ENCODE measurements at regions not wholly inside any gene's neighbourhood (a gene's known extent, or its start where the extent isn't known, plus 50 kb on each side); places are given as distances from the start of the nearest gene placed in this dataset.

DNA sequence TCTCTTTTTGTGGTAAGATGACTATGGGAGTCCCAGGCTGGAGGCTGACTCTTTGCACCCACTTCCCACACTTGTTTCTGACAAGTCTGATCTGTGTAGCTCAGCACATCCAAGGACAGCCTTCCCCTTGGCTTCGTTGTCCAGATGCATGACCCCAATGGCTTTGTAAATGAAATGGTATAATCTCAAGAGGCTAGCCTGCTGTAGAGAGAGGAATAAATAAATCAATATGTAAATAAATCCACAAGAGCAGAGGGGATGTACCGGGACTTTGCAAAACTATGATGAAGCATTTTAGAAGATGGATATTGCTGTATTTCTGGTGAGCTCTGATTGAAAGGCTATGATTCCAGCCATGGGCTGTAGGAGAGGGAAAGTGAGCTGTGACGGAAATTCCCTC, 79.9 kb upstream of the NEO1 start:
- ChIA-PET POLR2A (no interaction called here), CTCF (no interaction called here)
- Mint-ChIP-seq H3K27ac (ENCODE audit: unreplicated experiment) (no peak overlapping the region), H3K36me3 (ENCODE audit: insufficient read depth, unreplicated experiment) (no peaks in the 10 kb centered on the region), H3K4me1 (ENCODE audit: low read depth, unreplicated experiment) (peaks cover 6% of the 10 kb centered on the region), H3K27me3 (ENCODE audit: insufficient read depth, unreplicated experiment) (peaks cover 15% of the 10 kb centered on the region), H3K4me3 (ENCODE audit: unreplicated experiment) (no peak overlapping the region), H3K9me3 (ENCODE audit: unreplicated experiment) (no peaks in the 10 kb centered on the region)
- no peak for DNase-seq
- no TSS peak for BruUV-seq (replicated peaks)
- H3K27me3 ChIP-seq (replicated peaks; ENCODE audit: control insufficient read depth, insufficient read depth, low read length): no peaks in the 10 kb centered on the region; the same call in 1 of the 2 replicates
- no peaks in the 10 kb centered on the region for H3K36me3 ChIP-seq (ENCODE audit: control insufficient read depth, insufficient read depth, low read length)
- H3K4me1 ChIP-seq: no peaks in the 10 kb centered on the region
- intact Hi-C loops (cut with micrococcal nuclease; ENCODE audit: unreplicated experiment): no loop called here
- H3K4me3 ChIP-seq (ENCODE audit: low read depth, low read length): no peak overlapping the region
- H3K9me3 ChIP-seq: no peaks in the 10 kb centered on the region
- TF ChIP-seq CTCF (IDR thresholded peaks at IDR 0.05; ENCODE audit: insufficient read depth in 1 of 2, low read depth in 1 of 2, low read length in 1 of 2, severe bottlenecking in 1 of 2, unreplicated experiment in 1 of 2): no peak

DNA sequence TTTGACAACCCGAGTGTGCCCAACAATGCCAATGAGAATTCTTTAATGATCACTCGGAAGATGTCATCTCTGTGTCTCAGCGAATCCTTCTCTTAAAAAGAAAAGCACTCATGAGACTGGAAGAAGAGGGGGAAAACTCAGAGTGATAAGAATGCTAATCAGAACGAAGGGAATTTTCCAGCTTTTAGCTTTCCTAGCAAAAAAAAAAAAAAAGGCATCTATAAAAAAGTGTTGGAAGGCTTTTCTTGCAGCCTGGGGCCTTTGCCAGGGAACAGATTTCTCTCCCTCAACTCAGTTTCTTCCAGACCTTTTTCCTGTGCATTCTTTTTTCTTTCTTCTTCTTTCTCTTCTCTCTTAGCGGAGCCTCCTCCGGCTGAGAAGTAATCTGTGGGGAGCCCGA, 80.5 kb upstream of the NEO1 start:
- Histone ChIP-seq H3K36me3 (ENCODE audit: control insufficient read depth, insufficient read depth, low read length) (no peaks in the 10 kb centered on the region), H3K4me1 (no peaks in the 10 kb centered on the region), H3K9me3 (no peaks in the 10 kb centered on the region), H3K4me3 (ENCODE audit: low read depth, low read length) (no peak overlapping the region), H3K27me3 (replicated peaks; ENCODE audit: control insufficient read depth, insufficient read depth, low read length) (no peaks in the 10 kb centered on the region; the same call in 1 of the 2 replicates)
- no peaks in the 10 kb centered on the region for H3K36me3 Mint-ChIP-seq (ENCODE audit: insufficient read depth, unreplicated experiment)
- intact Hi-C loops (cut with micrococcal nuclease; ENCODE audit: unreplicated experiment): no loop called here
- no peak for TF ChIP-seq CTCF (IDR thresholded peaks at IDR 0.05; ENCODE audit: insufficient read depth in 1 of 2, low read depth in 1 of 2, low read length in 1 of 2, severe bottlenecking in 1 of 2, unreplicated experiment in 1 of 2)
- no TSS peak for BruUV-seq (replicated peaks)
- no peaks in the 10 kb centered on the region for H3K9me3 Mint-ChIP-seq (ENCODE audit: unreplicated experiment)
- H3K27me3 Mint-ChIP-seq (ENCODE audit: insufficient read depth, unreplicated experiment): peaks cover 12% of the 10 kb centered on the region
- no peak overlapping the region for H3K27ac Mint-ChIP-seq (ENCODE audit: unreplicated experiment)
- ChIA-PET POLR2A (no interaction called here), CTCF (no interaction called here)
- no peak for DNase-seq
- no peak overlapping the region for H3K4me3 Mint-ChIP-seq (ENCODE audit: unreplicated experiment)
- peaks cover 6% of the 10 kb centered on the region for H3K4me1 Mint-ChIP-seq (ENCODE audit: low read depth, unreplicated experiment)

DNA sequence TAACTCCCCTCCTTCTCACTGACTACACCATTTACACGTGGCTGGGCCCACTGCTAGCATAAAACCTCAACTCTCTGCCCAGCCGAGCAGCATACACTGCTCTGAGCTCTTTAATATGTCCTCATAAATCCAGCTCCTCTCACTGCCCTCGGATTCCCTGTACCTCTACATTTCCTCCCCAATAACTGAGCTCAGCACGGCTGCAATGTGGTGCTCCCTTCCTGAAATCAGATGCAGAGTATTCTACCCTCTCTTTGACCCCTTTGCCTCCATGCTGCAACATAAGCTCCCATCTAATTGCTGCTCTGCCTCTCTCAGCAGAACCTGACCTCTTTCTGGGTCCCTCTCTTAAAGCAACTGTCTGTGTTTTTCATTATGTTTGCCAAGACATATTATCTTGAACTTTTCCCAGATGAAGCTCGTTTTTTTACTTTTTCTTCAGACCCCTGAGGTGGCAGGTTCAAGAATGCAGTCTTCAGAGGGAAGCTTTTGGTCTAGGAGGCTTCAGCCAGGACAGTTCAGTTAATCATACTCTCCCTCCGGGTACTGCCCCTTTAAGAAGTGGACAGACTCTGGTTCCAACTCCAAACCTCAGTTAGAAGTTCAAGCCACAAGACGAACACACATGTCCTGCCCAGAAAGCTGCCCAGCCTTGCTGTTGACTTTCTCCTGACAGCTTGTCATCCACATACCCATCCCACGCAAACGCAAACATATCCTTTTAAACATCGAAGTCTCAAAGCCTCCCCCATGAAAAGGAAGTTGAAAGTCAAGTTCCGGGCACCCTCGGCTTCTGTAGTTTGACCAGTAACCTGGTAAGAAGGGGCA, 81.1 kb upstream of the NEO1 start:
- no peaks in the 10 kb centered on the region for H3K4me1 ChIP-seq
- intact Hi-C loops (cut with micrococcal nuclease; ENCODE audit: unreplicated experiment): no loop called here

More for the DNA sequence above, 81.1 kb upstream of the NEO1 start:
- DNase-seq: no peak
- Mint-ChIP-seq H3K27ac (ENCODE audit: unreplicated experiment) (no peak overlapping the region), H3K36me3 (ENCODE audit: insufficient read depth, unreplicated experiment) (no peaks in the 10 kb centered on the region), H3K4me3 (ENCODE audit: unreplicated experiment) (no peak overlapping the region), H3K27me3 (ENCODE audit: insufficient read depth, unreplicated experiment) (peaks cover 12% of the 10 kb centered on the region), H3K9me3 (ENCODE audit: unreplicated experiment) (no peaks in the 10 kb centered on the region), H3K4me1 (ENCODE audit: low read depth, unreplicated experiment) (peaks cover 6% of the 10 kb centered on the region)
- POLR2A ChIA-PET: no interaction called here
- Histone ChIP-seq H3K4me3 (ENCODE audit: low read depth, low read length) (no peak overlapping the region), H3K27me3 (replicated peaks; ENCODE audit: control insufficient read depth, insufficient read depth, low read length) (no peaks in the 10 kb centered on the region; the same call in 1 of the 2 replicates), H3K36me3 (ENCODE audit: control insufficient read depth, insufficient read depth, low read length) (no peaks in the 10 kb centered on the region), H3K9me3 (no peaks in the 10 kb centered on the region)
- no peak for TF ChIP-seq CTCF (IDR thresholded peaks at IDR 0.05; ENCODE audit: insufficient read depth in 1 of 2, low read depth in 1 of 2, low read length in 1 of 2, severe bottlenecking in 1 of 2, unreplicated experiment in 1 of 2)
- CTCF ChIA-PET: no interaction called here
- no TSS peak for BruUV-seq (replicated peaks)

Measured in Caco-2 (cell line).